ENCODE measurements at regions not wholly inside any gene's neighbourhood (a gene's known extent, or its start where the extent isn't known, plus 50 kb on each side); places are given as distances from the start of the nearest gene placed in this dataset.

- no peak for TF ChIP-seq CTCF (IDR thresholded peaks at IDR 0.05)
- no peak for TF ChIP-seq POLR2A (IDR thresholded peaks at IDR 0.05)
These were observed 125.9 kb upstream of the GALNT2 start for GRCh38 chr1:229941160-229941559.
